SK-N-MC (cell line): ENCODE measurements at regions not wholly inside any gene's neighbourhood (a gene's known extent, or its start where the extent isn't known, plus 50 kb on each side); places are given as distances from the start of the nearest gene placed in this dataset.

Experiments
- EZH2 ChIP-seq: fragments of 200-600 bp; sonication (generic); IDR thresholded peaks from one replicate; pipeline ENCODE4 v1.6.1; 2017; ENCODE audit warnings: antibody characterized with exemption
- FOXP2 ChIP-seq: optimal IDR thresholded peaks from 2 replicates; pipeline ENCODE3; 2011; ENCODE audit warnings: mild to moderate bottlenecking, moderate library complexity; ENCODE audit not compliant: insufficient read depth; ENCODE audit errors: extremely low read length, control extremely low read depth
- POLR2AphosphoS5 ChIP-seq: IDR thresholded peaks from 2 replicates; pipeline ENCODE4 v1.6.1; 2012; ENCODE audit warnings: mild to moderate bottlenecking, low read depth, low read length, borderline replicate concordance

- TF ChIP-seq POLR2AphosphoS5, result no peak
- no peak for TF ChIP-seq EZH2
- TF ChIP-seq FOXP2, result no peak
Observed at GRCh38 chr9:117596678-117597077, 107.5 kb upstream of the TLR4 start.
